Neural progenitor cell (in vitro differentiated cells): ENCODE measurements at regions not wholly inside any gene's neighbourhood (a gene's known extent, or its start where the extent isn't known, plus 50 kb on each side); places are given as distances from the start of the nearest gene placed in this dataset.

Experiments used
- CTCF ChIP-seq: fragments of 200-600 bp; sonication (generic); IDR thresholded peaks from 2 replicates; pipeline ENCODE4 v1.5.1; 2017; ENCODE audit warnings: antibody characterized with exemption, mild to moderate bottlenecking
- EZH2phosphoT487 ChIP-seq: fragments of 200-600 bp; sonication (generic); IDR thresholded peaks from 2 replicates; pipeline ENCODE4 v1.6.1; 2017; ENCODE audit warnings: antibody characterized with exemption

- TF ChIP-seq CTCF (no peak), EZH2phosphoT487 (no peak)
Observed at GRCh38 chr16:76984196-76984595, 206.8 kb upstream of the MON1B start.
